HFFc6 (cell line): ENCODE measurements at regions not wholly inside any gene's neighbourhood (a gene's known extent, or its start where the extent isn't known, plus 50 kb on each side); places are given as distances from the start of the nearest gene placed in this dataset.

Source experiments
- DNase-seq: peaks from one replicate; pipeline ENCODE4 v3.0.0-alpha.2; 2018
- H3K27ac Mint-ChIP-seq: 2 replicates; pipeline ENCODE4 v1.8.0; 2020; ENCODE audit warnings: mild to moderate bottlenecking, mixed read lengths
- H3K27me3 Mint-ChIP-seq: 2 replicates; pipeline ENCODE4 v1.8.0; 2021; ENCODE audit warnings: mild to moderate bottlenecking, moderate library complexity, mixed read lengths; ENCODE audit not compliant: insufficient read depth
- H3K36me3 Mint-ChIP-seq: 2 replicates; pipeline ENCODE4 v1.8.0; 2021; ENCODE audit warnings: low read depth, mixed read lengths
- H3K4me1 Mint-ChIP-seq: 2 replicates; pipeline ENCODE4 v1.8.0; 2020; ENCODE audit warnings: low read depth, mixed read lengths
- H3K4me3 Mint-ChIP-seq: 2 replicates; pipeline ENCODE4 v1.8.0; 2020; ENCODE audit warnings: mild to moderate bottlenecking, moderate library complexity, mixed read lengths
- H3K9me3 Mint-ChIP-seq: 2 replicates; pipeline ENCODE4 v1.8.0; 2020; ENCODE audit warnings: mild to moderate bottlenecking, mixed read lengths
- CTCF ChIP-seq: fragments of 200-600 bp; sonication (generic); IDR thresholded peaks from 2 replicates; pipeline ENCODE4 v1.5.0; 2021; ENCODE audit warnings: antibody characterized with exemption, mild to moderate bottlenecking

- Mint-ChIP-seq H3K4me3 (no peak overlapping the region), H3K27me3 (no peaks in the 10 kb centered on the region), H3K36me3 (no peaks in the 10 kb centered on the region), H3K9me3 (peaks cover 23% of the 10 kb centered on the region), H3K4me1 (no peaks in the 10 kb centered on the region), H3K27ac (no peak overlapping the region)
- no peak for DNase-seq
- no peak for TF ChIP-seq CTCF
Observed at GRCh38 chr6:50978380-50979170, 159.9 kb downstream of the TFAP2B start.

- no peaks in the 10 kb centered on the region for H3K4me1 Mint-ChIP-seq
- no peaks in the 10 kb centered on the region for H3K36me3 Mint-ChIP-seq
- no peak for DNase-seq
- TF ChIP-seq CTCF = no peak
- peaks cover 25% of the 10 kb centered on the region for H3K9me3 Mint-ChIP-seq
- H3K27me3 Mint-ChIP-seq = no peaks in the 10 kb centered on the region
- H3K4me3 Mint-ChIP-seq = no peak overlapping the region
- H3K27ac Mint-ChIP-seq = no peak overlapping the region
Observed at GRCh38 chr6:50979171-50979525, 160.5 kb downstream of the TFAP2B start.

- no peaks in the 10 kb centered on the region for H3K4me1 Mint-ChIP-seq
- TF ChIP-seq CTCF = no peak
- H3K36me3 Mint-ChIP-seq = no peaks in the 10 kb centered on the region
- peaks cover 35% of the 10 kb centered on the region for H3K9me3 Mint-ChIP-seq
- DNase-seq = no peak
- no peaks in the 10 kb centered on the region for H3K27me3 Mint-ChIP-seq
- no peak overlapping the region for H3K27ac Mint-ChIP-seq
- no peak overlapping the region for H3K4me3 Mint-ChIP-seq
Observed at GRCh38 chr6:50984135-50984534, 165.5 kb downstream of the TFAP2B start.

GRCh38 chr6:50986319-50986718 is 167.6 kb downstream of the TFAP2B start:
- 0 out of 2 replicates have a peak, but pooled peaks cover 4% of the 10 kb centered on the region for H3K36me3 Mint-ChIP-seq
- no peaks in the 10 kb centered on the region for H3K4me1 Mint-ChIP-seq
- DNase-seq = no peak
- TF ChIP-seq CTCF = no peak
- H3K27me3 Mint-ChIP-seq = no peaks in the 10 kb centered on the region
- H3K27ac Mint-ChIP-seq = no peak overlapping the region
- H3K9me3 Mint-ChIP-seq = peaks cover 47% of the 10 kb centered on the region
- H3K4me3 Mint-ChIP-seq = no peak overlapping the region

GRCh38 chr6:50989123-50989522 is 170.5 kb downstream of the TFAP2B start:
- Mint-ChIP-seq H3K27ac (no peak overlapping the region), H3K27me3 (no peaks in the 10 kb centered on the region), H3K4me3 (no peak overlapping the region), H3K36me3 (0 out of 2 replicates have a peak, but pooled peaks cover 4% of the 10 kb centered on the region), H3K9me3 (peaks cover 53% of the 10 kb centered on the region), H3K4me1 (no peaks in the 10 kb centered on the region)
- TF ChIP-seq CTCF = no peak
- DNase-seq = no peak
